AG04450 (cell line): ENCODE measurements at regions not wholly inside any gene's neighbourhood (a gene's known extent, or its start where the extent isn't known, plus 50 kb on each side); places are given as distances from the start of the nearest gene placed in this dataset.

ENCODE experiments used
- CTCF ChIA-PET: fragments of 300-600, 350-600 bp; formaldehyde crosslinking; extraction: SDS; loops from one replicate; lab custom pipeline; 2022; ENCODE audit warnings: antibody characterized with exemption, inconsistent platforms; lab: Charles Lee
- POLR2A ChIA-PET: fragments of 350-600 bp; formaldehyde crosslinking; extraction: SDS; loops from one replicate; lab custom pipeline; 2021; ENCODE audit warnings: antibody characterized with exemption, inconsistent platforms; lab: Yijun Ruan, JAX
- DNase-seq: peaks from one replicate; pipeline ENCODE4 v3.0.0-alpha.2; 2011; ENCODE audit warnings: low read depth, low spot score
- H3K27ac ChIP-seq: one replicate; pipeline ENCODE4 v1.5.1; 2012; ENCODE audit warnings: low read depth, low read length, control low read depth
- H3K27me3 ChIP-seq: one replicate; pipeline ENCODE4 v1.6.0; 2012; ENCODE audit warnings: low read length; ENCODE audit not compliant: control insufficient read depth, insufficient read depth
- H3K4me3 ChIP-seq: 2 replicates; pipeline ENCODE4 v1.5.1; 2011; ENCODE audit warnings: mild to moderate bottlenecking, low read depth, low read length, control low read depth
- H3K9me3 ChIP-seq: 2 replicates; pipeline ENCODE4 v1.5.1; 2012; ENCODE audit warnings: low read length; ENCODE audit not compliant: control insufficient read depth, insufficient read depth
- CTCF ChIP-seq: IDR thresholded peaks from 2 replicates; pipeline ENCODE4 v1.5.1; 2011; ENCODE audit warnings: low read depth, low read length, control low read depth, inconsistent platforms

DNA sequence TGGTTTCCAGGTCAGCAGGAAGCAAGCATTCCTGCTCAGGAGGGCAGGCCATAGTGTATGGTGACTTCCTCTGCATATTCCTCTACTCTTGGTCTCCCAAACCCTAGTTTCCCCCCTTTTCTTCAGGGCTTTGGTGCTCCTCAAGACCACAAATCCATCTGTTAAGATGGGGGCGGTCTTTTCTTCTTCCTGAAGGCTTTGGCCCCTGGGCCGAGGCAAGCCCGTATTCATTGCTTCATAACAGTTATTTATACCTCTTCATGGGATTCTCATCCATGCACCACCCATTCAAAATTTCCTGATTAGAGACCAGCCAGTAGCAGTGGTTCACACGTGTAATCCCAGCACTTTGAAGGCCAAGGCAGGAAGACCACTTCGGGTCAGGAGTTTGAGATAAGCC, 62.1 kb upstream of the IL12A start:
- Histone ChIP-seq H3K27me3 (no peaks in the 10 kb centered on the region), H3K27ac (no peak overlapping the region), H3K9me3 (no peaks in the 10 kb centered on the region), H3K4me3 (no peak overlapping the region)
- POLR2A ChIA-PET = no interaction called here
- no peak for DNase-seq
- no peak for TF ChIP-seq CTCF
- CTCF ChIA-PET = no interaction called here

GRCh38 chr3:159928071-159928491, 60.6 kb upstream of the IL12A start:
- Histone ChIP-seq H3K27ac (peak overlapping the region; percentile 92), H3K27me3 (no peaks in the 10 kb centered on the region), H3K4me3 (no peak overlapping the region), H3K9me3 (no peaks in the 10 kb centered on the region)
- no peak for DNase-seq
- POLR2A ChIA-PET = interaction anchor here (1.3 to 1.8 kb wide), 5 partner anchors 36 to 78 kb away, joined by 4 to 7 read pairs (median 6); partner anchors contain the start of gene IL12A
- CTCF ChIA-PET = interaction anchor here (1.9 to 5.2 kb wide), 7 partner anchors 9 to 100 kb away, joined by 5 to 72 read pairs (median 11); partner anchors contain the start of gene IL12A
- TF ChIP-seq CTCF = no peak

GRCh38 chr3:159928666-159929065, 60.0 kb upstream of the IL12A start:
- ChIA-PET CTCF (interaction anchor here (0.7 to 5.2 kb wide), 17 partner anchors 10 to 205 kb away, joined by 3 to 72 read pairs (median 5); partner anchors contain the start of gene IL12A), POLR2A (interaction anchor here (0.7 to 1.8 kb wide), 8 partner anchors 33 to 78 kb away, joined by 3 to 7 read pairs (median 4); partner anchors contain the start of gene IL12A)
- Histone ChIP-seq H3K4me3 (no peak overlapping the region), H3K27me3 (no peaks in the 10 kb centered on the region), H3K9me3 (peaks cover under 1% of the 10 kb centered on the region; the same call in 1 of the 2 replicates), H3K27ac (peak overlapping the region; percentile 92)
- peak; percentile 95 for DNase-seq
- TF ChIP-seq CTCF = no peak

- Histone ChIP-seq H3K27ac (peak overlapping the region; percentile 92), H3K9me3 (peaks cover 8% of the 10 kb centered on the region), H3K4me3 (no peak overlapping the region), H3K27me3 (no peaks in the 10 kb centered on the region)
- DNase-seq = peak; percentile 58
- ChIA-PET POLR2A (interaction anchor here (0.6 to 1.8 kb wide), 14 partner anchors 20 to 321 kb away, joined by 3 to 13 read pairs (median 6); partner anchors contain the start of genes IL12A and SCHIP1), CTCF (interaction anchor here (0.6 to 5.2 kb wide), 23 partner anchors 9 to 484 kb away, joined by 3 to 72 read pairs (median 5); partner anchors contain the start of gene IL12A)
- TF ChIP-seq CTCF = peak; percentile 69
Measured at GRCh38 chr3:159929171-159930141, 59.2 kb upstream of the IL12A start.
